K562 (cell line): ENCODE measurements at regions not wholly inside any gene's neighbourhood (a gene's known extent, or its start where the extent isn't known, plus 50 kb on each side); places are given as distances from the start of the nearest gene placed in this dataset.

Experiments
- ATAC-seq: fragments of 200-7000 bp; cut with Tn5 transposase; 3 replicates; pipeline ENCODE4 v1.9.1; 2020; ENCODE audit warnings: moderate library complexity
- BruUV-seq: library from RNA; stranded (reverse); fragments of 400-500 nt; replicated peaks from 2 replicates; lab custom pipeline; 2021; lab: Mats Ljungman, UMichigan
- CTCF ChIA-PET: fragments of 300-600 bp; formaldehyde crosslinking; extraction: SDS; loops from one replicate; lab custom pipeline; 2021; ENCODE audit warnings: low intra/inter-chr PET ratio; lab: Yijun Ruan, JAX
- POLR2A ChIA-PET: fragments of 300-600, 350-650 bp; sonication (Branson Sonifier 250); formaldehyde crosslinking; extraction: SDS; loops from one replicate; lab custom pipeline; 2021; ENCODE audit warnings: antibody characterized with exemption, inconsistent platforms; lab: Yijun Ruan, JAX
- DNase-seq, 4 experiments: peaks; one replicate each; pipeline versions ENCODE4 v3.0.0 to v3.0.0-alpha.2; 2011 to 2018; ENCODE audit warnings: low spot score in 3 of 4, mixed read lengths in 3 of 4; ENCODE audit errors: extremely low read depth in 1 of 4
- FAIRE-seq: peaks from 2 replicates; lab custom pipeline; 2011; peaks lifted over from hg19 to GRCh38; lab: Jason Lieb, UNC
- H2AFZ ChIP-seq: 2 replicates; pipeline ENCODE4 v1.6.0; 2011; ENCODE audit warnings: low read depth, low read length, control low read depth, inconsistent platforms
- H3K27ac ChIP-seq: fragments of 200-600 bp; 3 replicates; pipeline ENCODE4 v1.8.0; 2011; ENCODE audit warnings: low read depth, mild to moderate bottlenecking, control low read depth, inconsistent platforms, low read length, moderate library complexity, mixed read lengths; ENCODE audit errors: extremely low read depth
- H3K27me3 ChIP-seq, 2 experiments: fragments of 300-600 bp in 1 of 2; 2 replicates in 1 of 2; 3 replicates in 1 of 2; pipeline versions ENCODE4 v1.6.0 to v1.8.0; 2011; ENCODE audit warnings: inconsistent platforms in 2 of 2, low read length in 2 of 2, mild to moderate bottlenecking in 1 of 2, mixed read lengths in 1 of 2, moderate library complexity in 1 of 2; ENCODE audit not compliant: control insufficient read depth in 2 of 2, insufficient read depth in 2 of 2
- H3K36me3 ChIP-seq: fragments of 300-600 bp; 3 replicates; pipeline ENCODE4 v1.8.0; 2011; ENCODE audit warnings: mild to moderate bottlenecking, low read length, inconsistent platforms; ENCODE audit not compliant: control insufficient read depth, insufficient read depth
- H3K4me1 ChIP-seq, 2 experiments: fragments of 200-600 bp in 1 of 2; replicated peaks in 1 of 2; 2 replicates in 1 of 2; 3 replicates in 1 of 2; pipeline versions ENCODE4 v1.5.1 to v1.8.0; 2011; ENCODE audit warnings: inconsistent platforms in 2 of 2, low read length in 2 of 2, mild to moderate bottlenecking in 1 of 2, mixed read lengths in 1 of 2, moderate library complexity in 1 of 2; ENCODE audit not compliant: control insufficient read depth in 2 of 2, insufficient read depth in 2 of 2
- H3K4me2 ChIP-seq: 2 replicates; pipeline ENCODE4 v1.6.1; 2011; ENCODE audit warnings: low read length, control low read depth, inconsistent platforms, mixed read lengths; ENCODE audit not compliant: insufficient read depth
- H3K4me3 ChIP-seq: fragments of 200-600 bp; sonication (generic), shearing (Covaris generic); 2 replicates; pipeline ENCODE4 v1.5.1; 2016; ENCODE audit warnings: control low read depth, inconsistent platforms
- H3K79me2 ChIP-seq: fragments of 200-600 bp; 3 replicates; pipeline ENCODE4 v1.8.0; 2011; ENCODE audit warnings: low read length, inconsistent platforms; ENCODE audit not compliant: control insufficient read depth, insufficient read depth
- H3K9ac ChIP-seq, 2 experiments: 2 replicates each; pipeline versions ENCODE4 v1.6.0 to v1.6.1; 2011; ENCODE audit warnings: low read depth in 2 of 2, low read length in 2 of 2, control low read depth in 1 of 2, inconsistent platforms in 1 of 2, mild to moderate bottlenecking in 1 of 2, mixed read lengths in 1 of 2; ENCODE audit not compliant: insufficient read depth in 1 of 2
- H3K9me1 ChIP-seq: one replicate; pipeline ENCODE4 v1.6.0; 2011; ENCODE audit warnings: inconsistent platforms, mild to moderate bottlenecking, low read length, moderate library complexity; ENCODE audit not compliant: control insufficient read depth, insufficient read depth
- H3K9me3 ChIP-seq: replicated peaks from 2 replicates; pipeline ENCODE4 v1.5.1; 2011; ENCODE audit warnings: low read depth, low read length, inconsistent platforms; ENCODE audit not compliant: control insufficient read depth, insufficient read depth
- H4K20me1 ChIP-seq: replicated peaks from 2 replicates; pipeline ENCODE4 v1.6.1; 2011; ENCODE audit warnings: low read length, inconsistent platforms, mixed read lengths; ENCODE audit not compliant: control insufficient read depth, insufficient read depth
- ARID3B ChIP-seq: fragments of 250-450 bp; sonication (Bioruptor Pico); IDR thresholded peaks from 2 replicates; pipeline ENCODE4 v1.4.0; 2020; ENCODE audit warnings: borderline replicate concordance
- LARP7 ChIP-seq: fragments of 450-650 bp; IDR thresholded peaks from 2 replicates; pipeline ENCODE4 v1.6.1; 2016
- MAFF ChIP-seq: IDR thresholded peaks from 2 replicates; pipeline ENCODE4 v1.6.1; 2012; ENCODE audit warnings: low read length, improper control_type of control experiment
- NONO ChIP-seq, 2 experiments: fragments of 200-400 bp in 1 of 2; fragments of 450-650 bp in 1 of 2; formaldehyde crosslinking in 1 of 2; IDR thresholded peaks; 2 replicates each; pipeline ENCODE4 v1.6.1; 2017; ENCODE audit warnings: low read depth in 2 of 2, mild to moderate bottlenecking in 2 of 2, moderate library complexity in 2 of 2, low read length in 1 of 2
- SIN3B ChIP-seq: fragments of 450-650 bp; IDR thresholded peaks from 2 replicates; pipeline ENCODE4 v1.6.1; 2017; ENCODE audit warnings: low read depth, mild to moderate bottlenecking, moderate library complexity
- ZNF23 ChIP-seq: fragments of 250-450 bp; sonication (Bioruptor Pico); IDR thresholded peaks from 2 replicates; pipeline ENCODE4 v1.4.0; 2020; ENCODE audit warnings: mild to moderate bottlenecking
- ZNF696 ChIP-seq: fragments of 250-450 bp; sonication (Bioruptor Pico); conservative IDR thresholded peaks from 2 replicates; pipeline ENCODE4 v1.4.0; 2020; ENCODE audit warnings: mild to moderate bottlenecking, moderate library complexity
- WGBS: fragments of 100-300 bp; shearing (Covaris generic); methylation state at CpG from one replicate; pipeline ENCODE4 v1.1.6; 2016; ENCODE audit warnings: low coverage, mixed read lengths; ENCODE audit not compliant: insufficient coverage; ENCODE audit errors: missing lambda C conversion rate; 5-methylcytosine and 5-hydroxymethylcytosine counted together
- in situ Hi-C: fragments of 300-500 bp; cut with MboI; formaldehyde crosslinking; loops from 4 replicates; pipeline ENCODE4 v1.15.0; 2018; ENCODE audit warnings: inconsistent platforms, mixed read lengths
- intact Hi-C: fragments of 100-400 bp; cut with micrococcal nuclease; formaldehyde crosslinking; loops from 2 replicates; pipeline ENCODE4 v1.14.2; 2022
- TF ChIP-seq, protein P1 (sequence below): fragments of 250-450 bp; sonication (Bioruptor Pico); IDR thresholded peaks from 2 replicates; pipeline ENCODE4 v1.9.0; 2021; ENCODE audit warnings: mild to moderate bottlenecking, inconsistent platforms
- TF ChIP-seq, protein P2 (sequence below), 2 experiments: fragments of 450-650 bp; formaldehyde crosslinking in 1 of 2; IDR thresholded peaks; 2 replicates each; pipeline versions ENCODE4 v1.4.0 to v1.6.1; 2014 to 2020; ENCODE audit warnings: mild to moderate bottlenecking in 2 of 2, borderline replicate concordance in 1 of 2, low read depth in 1 of 2

DNA sequence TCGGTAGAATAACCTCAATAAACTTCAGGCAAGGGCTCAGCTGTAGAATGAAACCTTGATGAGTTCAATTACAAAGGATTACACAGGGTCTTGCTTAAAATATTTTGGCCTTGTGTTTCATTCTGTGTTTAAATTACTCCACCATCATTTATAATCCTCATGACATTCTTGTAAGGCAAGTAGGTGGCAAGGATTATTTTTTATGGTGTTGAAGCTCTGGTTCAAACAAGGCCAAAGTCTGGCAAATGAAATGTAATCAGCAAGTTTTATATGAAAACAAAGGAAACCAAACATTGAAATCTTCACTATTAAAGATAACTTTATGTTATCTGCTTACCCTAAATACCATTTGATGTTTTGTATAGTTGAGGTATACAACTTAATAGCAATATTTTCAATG is 221.3 kb upstream of the HES1 start:
- Histone ChIP-seq H3K36me3 (no peaks in the 10 kb centered on the region), H4K20me1 (no peaks in the 10 kb centered on the region), H3K4me1 (peaks cover 20 to 42% of the 10 kb centered on the region in 2 experiments), H2AFZ (no peak overlapping the region), H3K4me2 (no peak overlapping the region), H3K27ac (no peak overlapping the region), H3K4me3 (no peak overlapping the region), H3K27me3 (no peaks in the 10 kb centered on the region), H3K79me2 (peaks cover 4% of the 10 kb centered on the region; the same call in 1 of the 3 replicates), H3K9me1 (peaks cover 2% of the 10 kb centered on the region), H3K9ac (no peak overlapping the region), H3K9me3 (no peaks in the 10 kb centered on the region)
- BruUV-seq = no TSS peak
- FAIRE-seq (no peak), ATAC-seq (no peak), DNase-seq (no peak)
- WGBS = 42% methylated on average over 1 of the region's 1 CpG
- POLR2A ChIA-PET = no interaction called here
- CTCF ChIA-PET = no interaction called here
- in situ Hi-C loops = no loop called here
- intact Hi-C loops = loop anchor here (5.0 kb wide), 2 partner anchors 62 to 223 kb away; partner anchors contain the start of gene HES1
- TF ChIP-seq MAFF = no peak
- TF ChIP-seq, protein P1, sequence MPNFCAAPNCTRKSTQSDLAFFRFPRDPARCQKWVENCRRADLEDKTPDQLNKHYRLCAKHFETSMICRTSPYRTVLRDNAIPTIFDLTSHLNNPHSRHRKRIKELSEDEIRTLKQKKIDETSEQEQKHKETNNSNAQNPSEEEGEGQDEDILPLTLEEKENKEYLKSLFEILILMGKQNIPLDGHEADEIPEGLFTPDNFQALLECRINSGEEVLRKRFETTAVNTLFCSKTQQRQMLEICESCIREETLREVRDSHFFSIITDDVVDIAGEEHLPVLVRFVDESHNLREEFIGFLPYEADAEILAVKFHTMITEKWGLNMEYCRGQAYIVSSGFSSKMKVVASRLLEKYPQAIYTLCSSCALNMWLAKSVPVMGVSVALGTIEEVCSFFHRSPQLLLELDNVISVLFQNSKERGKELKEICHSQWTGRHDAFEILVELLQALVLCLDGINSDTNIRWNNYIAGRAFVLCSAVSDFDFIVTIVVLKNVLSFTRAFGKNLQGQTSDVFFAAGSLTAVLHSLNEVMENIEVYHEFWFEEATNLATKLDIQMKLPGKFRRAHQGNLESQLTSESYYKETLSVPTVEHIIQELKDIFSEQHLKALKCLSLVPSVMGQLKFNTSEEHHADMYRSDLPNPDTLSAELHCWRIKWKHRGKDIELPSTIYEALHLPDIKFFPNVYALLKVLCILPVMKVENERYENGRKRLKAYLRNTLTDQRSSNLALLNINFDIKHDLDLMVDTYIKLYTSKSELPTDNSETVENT (CRISPR knock-in tag) = no peak
- TF ChIP-seq, protein P2, sequence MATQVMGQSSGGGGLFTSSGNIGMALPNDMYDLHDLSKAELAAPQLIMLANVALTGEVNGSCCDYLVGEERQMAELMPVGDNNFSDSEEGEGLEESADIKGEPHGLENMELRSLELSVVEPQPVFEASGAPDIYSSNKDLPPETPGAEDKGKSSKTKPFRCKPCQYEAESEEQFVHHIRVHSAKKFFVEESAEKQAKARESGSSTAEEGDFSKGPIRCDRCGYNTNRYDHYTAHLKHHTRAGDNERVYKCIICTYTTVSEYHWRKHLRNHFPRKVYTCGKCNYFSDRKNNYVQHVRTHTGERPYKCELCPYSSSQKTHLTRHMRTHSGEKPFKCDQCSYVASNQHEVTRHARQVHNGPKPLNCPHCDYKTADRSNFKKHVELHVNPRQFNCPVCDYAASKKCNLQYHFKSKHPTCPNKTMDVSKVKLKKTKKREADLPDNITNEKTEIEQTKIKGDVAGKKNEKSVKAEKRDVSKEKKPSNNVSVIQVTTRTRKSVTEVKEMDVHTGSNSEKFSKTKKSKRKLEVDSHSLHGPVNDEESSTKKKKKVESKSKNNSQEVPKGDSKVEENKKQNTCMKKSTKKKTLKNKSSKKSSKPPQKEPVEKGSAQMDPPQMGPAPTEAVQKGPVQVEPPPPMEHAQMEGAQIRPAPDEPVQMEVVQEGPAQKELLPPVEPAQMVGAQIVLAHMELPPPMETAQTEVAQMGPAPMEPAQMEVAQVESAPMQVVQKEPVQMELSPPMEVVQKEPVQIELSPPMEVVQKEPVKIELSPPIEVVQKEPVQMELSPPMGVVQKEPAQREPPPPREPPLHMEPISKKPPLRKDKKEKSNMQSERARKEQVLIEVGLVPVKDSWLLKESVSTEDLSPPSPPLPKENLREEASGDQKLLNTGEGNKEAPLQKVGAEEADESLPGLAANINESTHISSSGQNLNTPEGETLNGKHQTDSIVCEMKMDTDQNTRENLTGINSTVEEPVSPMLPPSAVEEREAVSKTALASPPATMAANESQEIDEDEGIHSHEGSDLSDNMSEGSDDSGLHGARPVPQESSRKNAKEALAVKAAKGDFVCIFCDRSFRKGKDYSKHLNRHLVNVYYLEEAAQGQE (IDR thresholded peaks at IDR 0.05; ENCODE audit: borderline replicate concordance) = no peak
- TF ChIP-seq, protein P2 (CRISPR knock-in tag; IDR thresholded peaks at IDR 0.05; ENCODE audit: low read depth) = no peak
- no peak for TF ChIP-seq LARP7
- no peak for TF ChIP-seq NONO (IDR thresholded peaks at IDR 0.05; ENCODE audit: low read depth in 2 of 2, low read length in 1 of 2)
- TF ChIP-seq ZNF696 (CRISPR knock-in tag) = no peak
- TF ChIP-seq ZNF23 (CRISPR knock-in tag) = no peak
- TF ChIP-seq SIN3B = no peak
- no peak for TF ChIP-seq ARID3B (CRISPR knock-in tag)
